Lower leg skin (tissue), 3 donors: ENCODE measurements at regions not wholly inside any gene's neighbourhood (a gene's known extent, or its start where the extent isn't known, plus 50 kb on each side); places are given as distances from the start of the nearest gene placed in this dataset.

Experiments used
- CTCF ChIP-seq, 3 donors: fragments of 450-650 bp; IDR thresholded peaks; one replicate each; pipeline ENCODE4 v1.5.1; 2016; ENCODE audit warnings: antibody characterized with exemption in 3 of 3, mild to moderate bottlenecking in 3 of 3, moderate library complexity in 2 of 3
- POLR2A ChIP-seq, 2 donors: fragments of 450-650 bp; IDR thresholded peaks; one replicate each; pipeline ENCODE4 v1.6.1; 2016 to 2017; ENCODE audit warnings: antibody characterized with exemption in 2 of 2, mild to moderate bottlenecking in 1 of 2, moderate library complexity in 1 of 2

DNA sequence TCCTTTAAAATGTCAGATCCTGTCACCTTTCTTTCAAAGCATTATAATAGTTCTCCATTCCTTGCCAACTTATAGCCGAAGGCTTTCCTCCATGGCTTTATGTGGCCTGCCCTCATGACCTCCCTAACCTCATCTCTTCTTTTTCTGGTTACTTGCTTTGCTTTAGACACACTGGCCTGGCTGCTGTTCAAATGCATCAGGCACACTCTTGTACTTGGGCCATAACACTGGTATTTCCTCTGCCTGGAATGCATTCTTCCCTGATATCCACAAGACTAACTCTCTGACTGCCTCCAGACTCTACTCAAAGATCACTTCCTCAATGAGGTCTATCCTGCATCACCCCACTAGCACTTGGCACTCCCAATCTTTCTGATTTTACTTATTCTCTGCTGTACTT is 710.3 kb downstream of the KCNA4 start:
- TF ChIP-seq CTCF (IDR thresholded peaks at IDR 0.05) (no peak), POLR2A (IDR thresholded peaks at IDR 0.05) (no peak)
